Natural killer cell (primary cell): ENCODE measurements at regions not wholly inside any gene's neighbourhood (a gene's known extent, or its start where the extent isn't known, plus 50 kb on each side); places are given as distances from the start of the nearest gene placed in this dataset.
A peak's percentile ranks its signal among the peaks of the same experiment; 100 is the strongest.

Experiments
- ATAC-seq, 3 donors: fragments of 150-1000 bp in 2 of 3; fragments of 200-7000 bp in 1 of 3; cut with Tn5 transposase; 1 replicate in 1 of 3; 2 replicates in 2 of 3; pipeline ENCODE4 v1.10.0; 2021; ENCODE audit warnings: mild to moderate bottlenecking in 2 of 3, moderate library complexity in 2 of 3
- DNase-seq, 2 donors: peaks; one replicate each; pipeline versions ENCODE4 v3.0.0 to v3.0.0-alpha.2; 2013 to 2021; ENCODE audit warnings: mixed read lengths in 1 of 2
- H3K27ac ChIP-seq: one replicate; pipeline ENCODE4 v1.5.1; 2013; ENCODE audit warnings: mild to moderate bottlenecking, low read length
- H3K27me3 ChIP-seq: one replicate; pipeline ENCODE4 v1.6.1; 2013; ENCODE audit warnings: low read length; ENCODE audit not compliant: control insufficient read depth, insufficient read depth
- H3K36me3 ChIP-seq: one replicate; pipeline ENCODE4 v1.6.1; 2013; ENCODE audit warnings: low read length; ENCODE audit not compliant: control insufficient read depth, insufficient read depth
- H3K4me1 ChIP-seq: one replicate; pipeline ENCODE4 v1.6.1; 2013; ENCODE audit warnings: low read length; ENCODE audit not compliant: control insufficient read depth, insufficient read depth
- H3K4me3 ChIP-seq: one replicate; pipeline ENCODE4 v1.5.1; 2013; ENCODE audit warnings: low read length
- H3K9me3 ChIP-seq: one replicate; pipeline ENCODE4 v1.6.1; 2013; ENCODE audit warnings: low read length; ENCODE audit not compliant: control insufficient read depth, insufficient read depth
- H3K27ac Mint-ChIP-seq, 2 donors: one replicate each; pipeline ENCODE4 v1.8.0; 2022; ENCODE audit warnings: mild to moderate bottlenecking in 2 of 2, mixed read lengths in 2 of 2, moderate library complexity in 1 of 2
- H3K27me3 Mint-ChIP-seq, 2 donors: one replicate each; pipeline ENCODE4 v1.8.0; 2022; ENCODE audit warnings: low read depth in 2 of 2, mixed read lengths in 2 of 2
- H3K36me3 Mint-ChIP-seq: one replicate; pipeline ENCODE4 v1.8.0; 2022; ENCODE audit warnings: mixed read lengths
- H3K4me1 Mint-ChIP-seq, 2 donors: one replicate each; pipeline ENCODE4 v1.8.0; 2022; ENCODE audit warnings: mixed read lengths in 2 of 2
- H3K4me3 Mint-ChIP-seq: one replicate; pipeline ENCODE4 v1.8.0; 2022; ENCODE audit warnings: mild to moderate bottlenecking, moderate library complexity, mixed read lengths
- H3K9me3 Mint-ChIP-seq, 2 donors: one replicate each; pipeline ENCODE4 v1.8.0; 2022; ENCODE audit warnings: mixed read lengths in 2 of 2
- WGBS: methylation state at CpG from one replicate; pipeline ENCODE4 v1.1.7; 2013; ENCODE audit warnings: missing lambda C conversion rate; ENCODE audit not compliant: insufficient coverage; 5-methylcytosine and 5-hydroxymethylcytosine counted together
- intact Hi-C: fragments of 100-400 bp; cut with micrococcal nuclease; formaldehyde crosslinking; loops from one replicate; pipeline ENCODE4 v1.14.2; 2022
- TF ChIP-seq, protein P1 (sequence below): fragments of 200-600 bp; IDR thresholded peaks from one replicate; pipeline ENCODE4 v1.8.0; 2022; ENCODE audit warnings: antibody characterized with exemption

DNA sequence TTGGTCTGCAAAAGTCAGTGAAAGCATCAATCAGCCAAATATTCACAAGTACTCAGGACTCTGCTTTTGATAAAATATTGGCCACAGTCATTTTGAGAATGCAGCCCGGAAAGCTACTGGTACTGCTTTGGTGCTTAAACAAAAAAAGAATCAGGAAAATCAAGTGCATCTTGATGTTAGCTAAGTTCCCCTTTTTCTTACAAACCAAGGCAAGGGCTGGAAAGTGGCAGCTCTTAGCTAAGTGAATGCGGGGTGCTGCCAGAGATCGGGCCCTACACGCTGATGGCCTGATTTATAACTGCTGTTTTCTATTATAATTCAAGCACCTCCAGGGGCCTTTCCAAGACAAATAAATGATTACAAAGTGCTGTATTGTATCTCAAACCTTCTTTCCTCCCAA is 136.8 kb upstream of the MGMT start:
- intact Hi-C loops = no loop called here
- Histone ChIP-seq H3K4me3 (no peak overlapping the region), H3K36me3 (no peaks in the 10 kb centered on the region), H3K27me3 (no peaks in the 10 kb centered on the region), H3K27ac (no peak overlapping the region), H3K4me1 (no peaks in the 10 kb centered on the region), H3K9me3 (no peaks in the 10 kb centered on the region)
- Mint-ChIP-seq H3K9me3 (no peaks in the 10 kb centered on the region), H3K4me3 (no peak overlapping the region), H3K4me1 (no peaks in the 10 kb centered on the region), H3K27ac (no peak overlapping the region), H3K27me3 (peaks cover 23 to 65% of the 10 kb centered on the region in 2 donors), H3K36me3 (no peaks in the 10 kb centered on the region)
- TF ChIP-seq, protein P1, sequence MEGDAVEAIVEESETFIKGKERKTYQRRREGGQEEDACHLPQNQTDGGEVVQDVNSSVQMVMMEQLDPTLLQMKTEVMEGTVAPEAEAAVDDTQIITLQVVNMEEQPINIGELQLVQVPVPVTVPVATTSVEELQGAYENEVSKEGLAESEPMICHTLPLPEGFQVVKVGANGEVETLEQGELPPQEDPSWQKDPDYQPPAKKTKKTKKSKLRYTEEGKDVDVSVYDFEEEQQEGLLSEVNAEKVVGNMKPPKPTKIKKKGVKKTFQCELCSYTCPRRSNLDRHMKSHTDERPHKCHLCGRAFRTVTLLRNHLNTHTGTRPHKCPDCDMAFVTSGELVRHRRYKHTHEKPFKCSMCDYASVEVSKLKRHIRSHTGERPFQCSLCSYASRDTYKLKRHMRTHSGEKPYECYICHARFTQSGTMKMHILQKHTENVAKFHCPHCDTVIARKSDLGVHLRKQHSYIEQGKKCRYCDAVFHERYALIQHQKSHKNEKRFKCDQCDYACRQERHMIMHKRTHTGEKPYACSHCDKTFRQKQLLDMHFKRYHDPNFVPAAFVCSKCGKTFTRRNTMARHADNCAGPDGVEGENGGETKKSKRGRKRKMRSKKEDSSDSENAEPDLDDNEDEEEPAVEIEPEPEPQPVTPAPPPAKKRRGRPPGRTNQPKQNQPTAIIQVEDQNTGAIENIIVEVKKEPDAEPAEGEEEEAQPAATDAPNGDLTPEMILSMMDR = no peak
- DNase-seq (no peak), ATAC-seq (no peak)
- WGBS = 21% methylated on average over 4 of the region's 4 CpGs

DNA sequence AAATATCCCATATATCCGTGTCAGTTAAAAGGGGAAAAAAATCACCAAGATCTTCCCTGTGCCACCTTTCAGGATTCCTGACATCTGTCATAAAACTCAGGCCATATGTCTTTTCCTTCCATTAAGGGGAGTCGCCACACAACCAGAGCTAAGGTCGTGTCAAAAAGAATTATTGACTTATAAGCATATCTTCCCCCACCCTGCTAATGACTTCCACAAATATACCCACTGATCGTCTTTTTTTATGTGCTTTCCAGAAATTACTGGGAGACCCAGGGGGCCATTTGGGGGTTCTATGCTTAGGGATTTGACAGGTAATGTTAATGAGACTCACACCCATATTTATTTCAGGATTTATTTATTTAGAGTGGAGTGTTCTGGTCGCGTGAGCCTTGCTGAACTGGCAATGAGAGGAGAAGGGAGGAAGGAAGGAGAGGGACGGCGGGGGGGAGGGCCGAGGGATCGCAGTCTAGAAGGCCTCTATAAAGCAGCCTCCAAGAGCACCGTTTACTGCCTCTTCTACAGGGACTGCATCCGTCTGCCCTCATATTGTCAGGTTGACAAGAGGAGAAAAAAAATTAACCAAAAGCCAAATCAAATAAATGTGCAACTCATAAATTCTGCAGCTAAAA is 135.7 kb upstream of the MGMT start:
- intact Hi-C loops = no loop called here
- H3K27me3 Mint-ChIP-seq = peaks cover 23 to 64% of the 10 kb centered on the region in 2 donors
- TF ChIP-seq, protein P1 = no peak
- Histone ChIP-seq H3K36me3 (no peaks in the 10 kb centered on the region), H3K27ac (no peak overlapping the region), H3K9me3 (no peaks in the 10 kb centered on the region), H3K4me3 (no peak overlapping the region), H3K4me1 (no peaks in the 10 kb centered on the region), H3K27me3 (no peaks in the 10 kb centered on the region)
- H3K4me1 Mint-ChIP-seq = no peaks in the 10 kb centered on the region
- DNase-seq (no peak), ATAC-seq (no peak)
- no peaks in the 10 kb centered on the region for H3K9me3 Mint-ChIP-seq
- WGBS = 70% methylated on average over 12 of the region's 12 CpGs
- H3K4me3 Mint-ChIP-seq = no peak overlapping the region
- H3K36me3 Mint-ChIP-seq = no peaks in the 10 kb centered on the region
- H3K27ac Mint-ChIP-seq = no peak overlapping the region

DNA sequence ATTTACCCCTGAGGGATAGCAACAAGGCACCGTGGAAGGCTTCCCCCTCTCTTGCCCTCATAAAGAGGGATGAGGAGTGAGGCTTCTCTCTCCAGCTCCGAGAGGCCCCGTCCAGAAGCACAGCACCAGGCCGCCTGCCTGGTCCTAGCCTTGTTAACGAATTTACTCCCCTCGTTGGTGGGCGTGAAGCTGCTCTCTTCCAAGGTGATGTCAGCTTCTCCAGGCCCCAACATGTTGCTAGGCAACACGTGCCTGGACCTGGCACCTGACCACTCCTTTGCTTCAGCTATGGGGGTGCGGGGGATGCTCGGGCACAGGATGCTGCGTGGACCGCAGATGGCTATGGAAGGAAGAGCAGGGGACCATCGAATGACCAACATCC is 135.2 kb upstream of the MGMT start:
- Mint-ChIP-seq H3K27ac (no peak overlapping the region), H3K4me1 (no peaks in the 10 kb centered on the region), H3K4me3 (no peak overlapping the region), H3K9me3 (no peaks in the 10 kb centered on the region), H3K27me3 (peaks cover 21 to 59% of the 10 kb centered on the region in 2 donors), H3K36me3 (no peaks in the 10 kb centered on the region)
- Histone ChIP-seq H3K9me3 (no peaks in the 10 kb centered on the region), H3K4me1 (no peaks in the 10 kb centered on the region), H3K27ac (no peak overlapping the region), H3K27me3 (no peaks in the 10 kb centered on the region), H3K4me3 (no peak overlapping the region), H3K36me3 (no peaks in the 10 kb centered on the region)
- ATAC-seq (no peak), DNase-seq (no peak)
- 90% methylated on average over 13 of the region's 13 CpGs for WGBS
- intact Hi-C loops = no loop called here
- TF ChIP-seq, protein P1 = no peak

DNA sequence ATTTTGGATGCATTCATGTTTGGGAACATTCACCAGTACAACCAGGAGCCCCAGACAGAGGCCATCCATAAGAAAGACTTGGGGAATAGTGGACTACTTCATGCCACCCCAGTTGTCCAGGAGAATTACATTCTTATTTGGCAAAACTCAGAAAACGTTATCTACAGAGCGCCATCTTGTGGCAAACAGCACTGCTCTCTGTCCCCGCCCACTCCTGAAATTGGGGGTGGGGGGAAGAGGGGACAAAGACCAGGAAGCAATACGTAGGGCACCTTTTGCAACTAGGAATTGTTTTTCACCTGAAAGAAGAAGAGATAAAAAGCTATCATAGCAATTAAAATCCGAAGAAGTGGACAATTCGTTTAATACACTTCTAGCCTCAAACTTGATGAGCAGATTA is 134.6 kb upstream of the MGMT start:
- no peaks in the 10 kb centered on the region for H3K36me3 Mint-ChIP-seq
- H3K4me3 Mint-ChIP-seq = no peak overlapping the region
- Histone ChIP-seq H3K27me3 (no peaks in the 10 kb centered on the region), H3K4me3 (no peak overlapping the region), H3K9me3 (no peaks in the 10 kb centered on the region), H3K36me3 (no peaks in the 10 kb centered on the region), H3K27ac (no peak overlapping the region), H3K4me1 (no peaks in the 10 kb centered on the region)
- no peak for ATAC-seq
- H3K4me1 Mint-ChIP-seq = no peaks in the 10 kb centered on the region
- intact Hi-C loops = no loop called here
- 24% methylated on average over 3 of the region's 6 CpGs for WGBS
- TF ChIP-seq, protein P1 = no peak
- H3K27ac Mint-ChIP-seq = no peak overlapping the region
- H3K27me3 Mint-ChIP-seq = peaks cover 19 to 53% of the 10 kb centered on the region in 2 donors
- H3K9me3 Mint-ChIP-seq = no peaks in the 10 kb centered on the region
- DNase-seq = peak in 1 of 2 donors; percentile 58
